ENCODE measurements at regions not wholly inside any gene's neighbourhood (a gene's known extent, or its start where the extent isn't known, plus 50 kb on each side); places are given as distances from the start of the nearest gene placed in this dataset.
A peak's percentile ranks its signal among the peaks of the same experiment; 100 is the strongest.

DNA sequence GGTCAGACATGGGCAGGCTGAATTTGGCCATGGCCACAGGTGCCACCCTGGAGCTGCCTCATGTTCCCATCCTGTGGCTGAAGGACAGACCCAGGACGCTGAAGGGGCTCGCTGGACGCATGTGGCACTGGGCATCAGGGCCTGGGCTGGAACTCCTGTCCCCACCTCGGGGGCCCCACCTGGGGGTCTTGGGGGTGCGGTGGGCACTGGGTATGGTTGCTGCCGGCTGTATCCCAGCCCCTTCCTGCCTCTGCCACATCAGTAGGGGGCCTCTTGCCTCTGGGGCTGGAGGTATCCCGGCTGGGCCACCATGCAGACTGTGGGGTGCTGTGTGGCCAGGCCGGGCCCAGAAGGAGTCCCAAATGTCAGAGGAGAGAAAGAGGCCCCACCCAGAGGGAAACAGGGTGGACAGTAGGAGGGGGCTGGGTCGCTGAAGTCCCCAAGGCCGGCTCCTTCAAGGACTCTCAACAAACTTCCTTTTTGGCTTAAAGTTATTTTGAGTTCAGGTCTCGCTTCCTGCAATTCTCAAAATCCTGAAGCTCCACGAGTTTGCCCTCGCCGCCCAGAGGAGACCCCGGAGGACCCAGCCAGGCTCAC, 78.7 kb downstream of the SIK1 start:
- DNase-seq: no peak

DNA sequence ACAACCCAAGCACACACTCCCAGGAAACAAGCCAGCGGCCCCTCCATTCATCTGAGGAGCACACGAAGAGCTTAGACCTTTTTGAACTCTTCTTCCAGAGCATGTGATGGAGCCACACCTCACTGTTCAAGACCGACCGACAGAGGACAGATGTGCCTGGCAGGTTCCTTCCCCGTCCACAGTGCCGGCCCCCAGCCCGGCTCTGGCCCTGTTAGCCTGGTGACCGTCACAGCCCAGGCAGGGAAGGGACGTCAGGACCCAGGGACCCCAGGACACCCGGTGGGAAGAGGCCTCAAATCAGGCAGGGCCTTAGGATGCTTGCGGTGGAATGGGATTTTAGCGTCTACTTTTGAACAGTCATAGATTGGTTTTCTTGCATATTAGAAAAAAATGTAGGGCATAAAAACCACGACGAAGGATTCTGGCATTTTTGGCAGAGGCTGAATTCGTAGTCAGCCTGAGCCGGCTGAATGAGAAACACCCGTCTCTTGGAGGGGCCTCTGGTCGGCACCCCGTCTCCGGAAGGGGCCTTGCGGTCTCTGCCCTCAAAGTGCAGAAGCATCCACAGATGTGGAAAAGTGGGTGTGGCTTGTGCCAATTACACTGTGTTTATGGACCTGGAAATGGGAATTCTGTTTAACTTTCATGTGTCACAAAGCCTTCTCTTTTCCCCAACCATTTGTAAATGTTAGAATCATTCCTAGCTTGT, 79.3 kb downstream of the SIK1 start:
- no peak for DNase-seq

DNA sequence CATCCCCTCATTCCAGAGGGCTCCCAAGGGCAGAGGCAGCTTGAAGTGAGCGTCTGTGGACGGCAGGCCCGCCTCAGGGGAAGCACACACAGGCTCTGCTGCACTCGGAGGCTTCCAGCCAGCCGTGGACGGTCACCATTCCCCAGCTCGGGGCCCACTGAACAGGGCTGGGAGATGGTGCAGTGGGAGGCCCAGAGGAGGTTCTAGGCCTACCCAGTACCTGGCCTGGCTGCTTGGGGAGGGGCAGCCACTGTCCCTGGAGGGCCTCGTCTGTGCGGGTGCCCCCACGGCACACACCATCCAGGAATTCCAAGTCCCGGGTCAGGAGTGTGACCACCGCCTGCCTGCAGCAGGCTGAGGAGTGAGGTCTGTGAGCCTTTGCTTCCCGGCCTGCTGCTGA, 80.4 kb downstream of the SIK1 start:
- no peak for DNase-seq

DNA sequence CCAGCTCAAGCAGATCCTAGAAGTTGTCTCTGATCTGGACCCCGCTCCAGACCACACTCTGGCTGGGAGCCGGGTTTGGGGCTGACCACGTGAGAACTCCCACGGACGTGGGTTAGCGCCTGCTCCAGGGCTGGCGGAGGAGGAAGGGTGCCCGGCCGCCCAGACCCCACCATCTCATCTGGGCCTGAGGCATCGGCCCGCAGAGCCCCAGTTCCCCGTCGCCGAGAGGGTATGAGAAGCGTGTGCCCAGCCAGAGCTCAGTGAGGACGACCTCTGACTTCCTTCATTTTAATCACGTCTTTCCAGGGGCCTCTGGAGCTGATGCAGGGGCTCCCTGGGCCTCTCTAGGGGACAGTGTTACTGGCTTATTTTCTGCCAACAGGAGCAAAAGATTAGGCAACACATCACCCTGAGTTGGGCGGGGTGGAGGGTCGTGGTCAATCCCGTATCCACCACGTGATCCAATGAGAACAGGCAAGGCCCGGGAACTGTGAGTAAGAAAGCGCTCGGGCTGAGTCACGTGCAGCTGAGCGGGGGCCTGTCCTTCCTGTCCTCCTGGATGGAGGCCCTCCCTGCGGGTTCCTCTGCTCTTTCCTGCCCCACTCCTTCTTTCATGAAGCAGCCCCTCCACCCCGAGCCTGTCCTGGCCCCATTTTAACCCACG, 81.1 kb downstream of the SIK1 start:
- peak; percentile 17 to 69 for DNase-seq

DNA sequence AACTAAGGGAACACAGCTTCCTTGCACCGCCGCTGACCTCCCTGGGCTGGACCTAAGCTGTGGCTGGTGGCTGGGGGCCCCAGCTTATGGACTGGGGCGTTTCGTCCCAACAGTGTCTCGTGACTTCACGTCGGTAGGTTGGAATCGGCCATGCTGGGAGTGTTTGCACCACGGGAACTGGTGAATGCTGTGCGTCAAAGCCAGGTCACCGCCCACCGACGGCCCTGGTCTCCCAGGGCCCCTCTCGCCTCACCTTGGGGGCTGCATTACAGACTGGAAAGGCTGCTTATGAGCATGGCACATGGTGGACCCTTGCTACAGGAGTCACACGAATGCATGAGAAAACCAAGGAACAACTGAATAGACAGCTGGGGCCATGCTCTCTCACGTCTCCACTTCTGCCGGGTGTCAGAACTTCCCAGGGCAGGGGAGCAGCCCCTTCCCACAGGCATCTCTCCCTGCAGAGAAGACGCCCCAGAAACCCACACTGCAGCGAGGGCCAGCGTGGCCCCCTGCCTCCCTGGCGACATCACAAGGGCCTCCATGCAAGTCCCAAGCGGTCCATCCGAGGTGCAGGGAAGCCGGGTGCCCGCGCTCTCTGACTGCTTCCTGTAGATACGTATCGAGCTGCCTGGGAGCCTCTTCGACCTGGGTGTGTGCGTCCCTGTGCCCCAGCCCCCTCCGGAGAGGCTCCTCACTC, 81.7 kb downstream of the SIK1 start:
- DNase-seq: no peak

DNA sequence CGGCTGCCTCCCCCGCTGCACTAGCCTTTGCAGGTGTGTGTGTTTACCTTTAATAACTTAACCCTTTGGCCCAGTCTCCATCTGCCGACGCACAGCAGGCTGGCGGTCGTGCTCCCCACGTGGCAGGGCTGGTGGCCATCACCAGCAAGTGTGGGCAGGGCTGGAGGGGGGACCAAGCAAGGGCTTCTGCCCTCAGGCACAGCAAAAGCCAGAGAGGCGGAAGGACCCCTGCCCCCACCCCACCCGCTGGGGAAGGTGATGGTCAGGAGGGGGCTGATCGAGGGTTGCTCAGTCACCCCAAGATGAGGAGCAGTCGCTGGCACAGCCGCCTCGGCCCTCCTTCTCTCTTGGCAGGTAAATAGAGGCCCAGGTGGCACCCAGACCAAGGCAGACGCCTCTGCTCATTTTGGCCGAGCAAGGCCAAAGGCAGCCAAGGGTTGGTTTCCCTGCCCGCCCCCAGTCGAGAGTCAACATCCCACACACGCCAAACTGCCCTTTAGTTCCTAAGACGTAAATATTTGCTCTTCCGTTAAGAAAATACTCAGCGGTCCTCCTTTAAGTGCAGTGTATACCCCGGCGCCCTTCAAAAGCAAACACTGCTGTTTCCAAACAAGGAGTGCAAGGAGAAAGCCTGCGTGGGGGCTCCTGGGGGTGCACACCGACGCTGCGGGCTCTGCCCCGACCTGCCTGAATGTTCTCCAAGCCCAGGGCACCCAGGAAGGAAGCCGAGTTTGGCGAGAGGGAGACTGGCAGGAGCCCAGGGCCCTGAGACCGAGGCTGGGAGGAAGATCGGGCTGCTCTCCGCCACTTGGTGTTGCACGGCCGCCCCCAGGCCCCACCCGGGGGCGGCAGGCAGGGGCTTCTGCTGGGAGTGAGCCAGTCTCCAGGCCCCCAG, 82.7 kb downstream of the SIK1 start:
- DNase-seq: no peak

DNA sequence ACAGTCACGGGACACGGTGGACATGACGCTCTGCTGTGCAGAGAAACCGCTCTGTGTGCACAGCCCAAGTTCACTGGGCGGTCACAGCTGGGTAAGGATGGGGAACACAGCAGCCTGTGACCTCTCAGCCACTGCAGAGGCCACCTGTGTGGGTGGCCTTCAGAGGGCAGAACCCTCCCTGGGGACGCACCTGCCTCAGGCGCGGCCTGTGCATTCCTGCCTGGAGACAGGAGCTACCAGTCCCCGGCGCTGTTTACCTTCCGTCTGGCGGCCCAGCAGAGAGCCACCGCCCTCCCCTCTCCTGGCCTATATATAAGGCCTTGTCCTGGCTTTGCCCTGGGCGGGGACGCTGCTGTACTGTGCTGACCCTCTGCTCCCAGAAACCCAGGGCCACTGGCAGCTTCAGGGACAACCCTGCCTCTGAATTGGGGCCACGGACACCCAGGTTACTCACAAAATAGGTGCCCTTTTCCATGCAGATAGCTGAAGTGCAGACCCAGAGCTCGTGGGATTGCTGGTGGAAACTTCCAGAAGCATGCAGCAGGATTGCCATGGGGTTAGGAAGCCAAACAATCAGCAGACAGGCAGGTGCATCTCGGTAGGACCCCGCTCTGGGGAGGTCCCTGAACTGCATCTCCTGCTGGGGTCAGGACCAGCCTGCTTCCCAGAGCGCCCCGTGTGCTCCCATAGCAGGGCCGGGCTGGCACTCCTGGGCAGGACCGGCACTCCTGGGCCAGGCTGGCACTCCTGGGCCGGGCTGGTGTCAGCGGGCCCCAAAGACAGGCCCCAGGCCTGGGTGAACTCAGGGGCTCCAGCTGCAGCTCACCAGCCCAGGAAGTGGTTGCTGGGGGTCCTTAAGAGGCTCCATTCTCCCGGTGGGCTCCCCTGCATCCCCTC, 83.6 kb downstream of the SIK1 start:
- DNase-seq: no peak

DNA sequence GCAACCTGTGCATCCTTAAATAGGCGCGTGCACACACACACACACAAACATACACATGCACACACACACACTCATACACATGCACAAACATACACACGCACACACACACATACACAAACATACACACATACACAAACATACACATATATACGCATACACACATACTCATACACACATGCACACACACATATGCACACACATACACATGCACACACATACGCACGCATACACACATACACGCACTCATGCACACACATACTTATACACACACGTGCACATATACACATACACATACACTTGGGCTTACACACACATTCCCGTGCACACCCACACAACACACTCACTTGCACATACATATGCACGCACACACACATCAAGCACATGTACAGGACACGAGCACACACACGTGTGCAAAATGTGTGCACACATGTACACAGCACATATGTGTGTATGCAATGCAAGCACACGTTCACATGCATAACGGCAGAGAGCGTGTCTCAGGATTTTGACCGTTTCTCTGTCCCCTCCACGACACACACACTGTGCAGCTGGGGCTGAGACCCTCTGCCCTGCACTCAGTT, 84.5 kb downstream of the SIK1 start:
- no peak for DNase-seq

DNA sequence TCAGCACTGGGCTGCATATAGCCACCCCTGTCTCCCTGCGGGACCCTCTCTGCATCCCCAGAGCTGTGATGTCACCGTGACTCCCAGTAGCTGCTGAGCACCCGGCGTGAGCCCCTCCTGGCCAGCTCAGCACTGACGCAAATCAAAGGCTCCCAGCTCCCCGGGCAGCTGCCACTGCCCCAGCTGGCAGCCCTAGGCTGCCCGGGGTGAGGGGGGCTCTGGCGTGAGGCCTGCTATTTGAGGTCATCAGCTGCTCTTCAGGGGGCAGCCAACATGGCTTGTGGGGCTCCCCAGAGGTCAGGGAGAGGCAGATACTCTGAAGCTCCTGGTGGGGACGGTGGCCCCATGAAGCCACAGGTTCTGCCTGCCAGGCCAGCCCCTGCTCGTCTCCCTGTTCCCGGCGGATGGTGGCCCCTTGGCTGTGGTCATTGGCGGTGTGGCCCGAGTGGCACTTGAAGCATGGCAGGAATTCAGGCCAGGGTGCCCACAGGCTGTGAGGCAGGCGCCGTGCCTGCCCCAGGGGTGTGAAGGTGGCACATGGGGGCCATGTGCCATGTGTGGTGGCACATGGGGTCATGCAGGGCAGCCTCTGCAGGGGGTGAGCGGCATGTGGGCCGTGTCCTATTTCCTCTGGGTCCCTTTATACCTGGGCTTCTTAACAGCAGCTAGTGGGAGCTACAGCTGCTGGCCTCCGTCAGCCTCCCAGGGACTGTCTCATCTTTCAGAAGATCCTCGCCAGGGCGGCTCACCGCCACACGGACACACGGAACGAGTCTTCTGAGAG, 85.4 kb downstream of the SIK1 start:
- no peak for DNase-seq

DNA sequence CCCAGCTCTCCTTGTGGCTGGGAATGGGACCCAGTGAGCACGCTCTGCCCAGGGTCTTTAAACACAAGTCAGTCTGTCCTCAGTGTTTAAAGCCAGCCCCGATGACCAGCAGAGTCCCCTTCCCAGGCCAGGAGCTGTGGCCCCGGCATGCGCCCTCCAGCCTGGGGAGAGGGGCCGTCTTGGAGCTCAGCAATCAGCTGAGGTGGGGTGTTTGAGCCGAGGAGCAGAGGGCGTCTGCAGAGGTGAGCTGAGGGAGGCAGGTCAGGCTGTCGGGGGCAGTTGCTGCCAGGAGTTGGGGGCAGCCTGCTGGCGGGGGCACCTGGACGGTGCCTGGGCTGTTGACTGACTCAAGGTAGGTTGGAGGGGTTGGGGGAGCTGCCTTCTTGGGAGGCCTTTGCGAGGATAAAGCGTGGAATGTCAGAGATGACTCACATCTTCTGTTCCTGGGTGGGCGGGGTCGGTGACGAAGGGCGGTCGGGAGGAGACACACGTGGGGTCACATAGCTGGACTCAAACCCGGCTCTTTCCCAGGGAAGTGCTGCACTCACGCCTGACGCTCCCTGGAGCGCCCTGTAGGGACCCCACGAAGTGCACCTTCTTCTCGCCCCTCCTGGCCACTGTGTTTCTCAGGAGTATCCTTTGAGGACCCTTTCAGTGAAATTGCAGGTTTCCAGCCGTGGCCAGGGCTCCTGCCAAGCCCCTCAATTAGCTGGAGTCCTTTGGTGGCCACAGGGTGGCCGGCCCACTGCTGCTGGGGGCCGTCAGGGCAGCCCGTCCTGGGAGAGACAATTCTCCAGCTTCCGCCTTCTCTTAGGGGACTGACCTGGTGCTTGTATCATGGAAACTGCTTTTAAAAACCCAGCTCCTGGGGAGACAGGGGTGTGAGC, 86.2 kb downstream of the SIK1 start:
- no peak for DNase-seq

DNA sequence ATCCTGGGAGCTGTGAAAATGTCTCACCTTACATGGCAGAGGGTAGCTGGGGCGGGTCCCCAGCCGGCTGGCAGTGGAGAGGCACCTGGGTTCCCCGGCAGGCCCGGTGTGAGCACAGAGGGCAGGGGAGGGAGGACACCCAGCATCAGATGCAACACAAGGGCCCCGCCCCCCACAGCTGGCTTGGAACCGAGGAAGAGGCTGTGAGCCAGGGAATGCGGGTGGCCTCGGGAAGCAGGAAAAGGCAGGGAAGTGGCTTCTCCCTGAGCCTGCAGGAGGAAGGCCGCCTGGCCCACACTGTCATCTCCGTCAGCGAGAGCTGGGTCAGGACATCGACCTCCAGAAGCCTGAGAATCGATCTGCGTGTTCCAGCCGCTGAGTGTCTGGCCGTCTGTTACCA, 87.3 kb downstream of the SIK1 start:
- no peak for DNase-seq

DNA sequence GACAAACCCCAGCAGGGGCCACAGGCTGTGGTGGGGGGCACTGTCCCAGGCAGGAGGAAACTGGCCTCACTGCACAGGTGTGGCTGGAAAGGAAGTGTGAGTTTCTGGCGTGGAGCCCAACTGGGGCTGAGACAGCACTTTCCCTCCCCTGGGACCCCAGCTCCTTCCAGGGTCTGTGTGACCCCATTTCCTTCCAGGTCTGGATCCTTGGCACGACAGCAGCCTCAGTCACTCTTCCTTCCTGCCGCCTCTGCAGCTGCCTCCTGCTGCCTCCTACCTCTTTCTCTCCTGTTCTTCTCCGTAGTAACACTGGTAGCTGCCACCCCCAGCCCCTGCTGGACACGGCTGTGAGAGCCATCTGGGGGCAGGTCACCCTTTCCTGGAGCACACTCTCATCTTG, 88.0 kb downstream of the SIK1 start:
- no peak for DNase-seq

DNA sequence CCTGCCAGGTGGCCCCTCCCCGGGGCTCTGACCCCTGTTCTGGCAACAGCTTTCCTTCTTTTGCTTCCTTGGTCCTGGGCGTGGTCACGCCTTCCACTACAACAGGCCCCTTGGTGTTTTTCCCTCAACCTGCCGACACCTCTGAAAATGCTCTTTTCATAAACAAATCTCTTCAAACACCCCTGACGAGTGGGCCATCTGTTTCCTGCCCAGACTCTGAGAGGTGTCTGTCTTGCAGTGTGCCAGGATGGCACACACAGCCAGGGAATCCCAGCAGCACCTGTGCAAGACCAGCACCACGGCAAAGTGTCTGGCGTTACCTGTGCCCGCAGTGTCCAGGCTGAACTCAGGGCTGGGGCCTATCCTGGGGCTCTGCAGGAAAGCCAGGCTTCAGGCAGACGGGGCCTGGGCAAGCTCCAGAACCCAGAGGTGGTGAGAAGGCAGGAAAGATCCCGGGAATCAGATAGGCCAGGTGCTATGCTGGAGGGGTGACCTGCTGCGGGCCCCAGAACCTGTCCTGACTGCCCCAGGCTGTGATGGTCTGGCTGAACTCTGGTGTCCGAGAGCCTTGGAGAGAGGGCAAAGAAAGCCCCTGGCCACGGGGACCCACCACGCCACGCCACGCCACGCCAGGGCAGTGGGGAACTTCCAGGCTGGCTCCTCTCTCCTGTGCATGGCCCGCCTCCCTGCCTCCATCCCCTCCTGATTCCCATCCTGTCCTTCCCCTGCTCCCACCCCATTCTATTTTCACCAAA, 88.9 kb downstream of the SIK1 start:
- DNase-seq: no peak

DNA sequence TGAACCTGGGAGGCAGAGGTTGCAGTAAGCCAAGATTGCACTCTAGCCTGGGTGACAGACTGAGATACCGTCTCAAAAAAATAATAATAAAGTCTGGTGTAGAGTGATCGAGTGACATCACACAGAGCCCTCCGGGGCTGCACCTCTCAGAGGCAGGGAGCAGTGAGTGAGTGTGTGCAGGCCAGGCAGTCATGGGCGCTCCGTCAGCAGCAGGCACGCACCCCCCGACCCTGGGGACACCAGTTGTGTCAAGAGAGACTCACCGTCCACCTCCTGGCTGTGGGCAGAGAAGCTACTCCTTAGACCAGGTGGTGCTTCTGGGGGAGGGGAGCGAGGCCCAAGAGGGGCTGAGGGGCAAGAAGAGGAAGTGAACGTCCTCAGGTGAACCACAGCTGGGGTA, 91.8 kb downstream of the SIK1 start:
- no peak for DNase-seq

DNA sequence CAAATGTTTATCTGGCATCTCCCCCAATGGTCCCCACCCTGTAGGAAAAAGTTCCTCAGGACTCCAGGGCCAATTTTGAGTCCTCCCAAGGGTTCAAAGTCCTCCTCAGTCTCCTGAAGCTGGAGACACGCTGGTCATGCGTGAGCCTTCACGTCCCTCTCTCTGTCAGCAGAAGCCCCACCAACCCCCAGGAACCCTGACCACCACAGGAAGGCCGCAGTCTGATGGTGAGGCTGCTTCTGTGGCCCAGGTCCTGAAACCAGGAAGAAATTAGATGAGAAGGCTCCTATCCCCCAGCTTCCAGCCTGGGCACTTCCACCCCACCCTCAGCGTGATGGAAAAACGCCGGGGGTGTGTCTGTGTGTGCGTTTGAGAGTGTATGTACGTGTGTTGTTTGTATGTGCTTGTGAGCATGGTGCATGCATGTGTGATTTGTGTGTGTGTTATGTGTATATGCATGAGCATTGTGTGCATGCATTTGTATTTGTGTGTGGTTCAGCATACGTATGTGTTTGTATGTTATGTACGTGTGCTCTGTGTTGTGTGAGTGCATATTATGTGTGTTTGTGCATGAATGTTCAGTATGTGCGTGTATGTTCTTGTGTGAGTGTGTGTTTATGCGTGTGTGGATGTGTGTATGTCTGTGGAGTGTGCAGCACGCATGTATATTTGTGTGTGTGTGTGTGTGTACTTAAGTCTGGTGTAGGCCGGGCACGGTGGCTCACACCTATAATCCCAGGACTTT, 92.5 kb downstream of the SIK1 start:
- no peak for DNase-seq

DNA sequence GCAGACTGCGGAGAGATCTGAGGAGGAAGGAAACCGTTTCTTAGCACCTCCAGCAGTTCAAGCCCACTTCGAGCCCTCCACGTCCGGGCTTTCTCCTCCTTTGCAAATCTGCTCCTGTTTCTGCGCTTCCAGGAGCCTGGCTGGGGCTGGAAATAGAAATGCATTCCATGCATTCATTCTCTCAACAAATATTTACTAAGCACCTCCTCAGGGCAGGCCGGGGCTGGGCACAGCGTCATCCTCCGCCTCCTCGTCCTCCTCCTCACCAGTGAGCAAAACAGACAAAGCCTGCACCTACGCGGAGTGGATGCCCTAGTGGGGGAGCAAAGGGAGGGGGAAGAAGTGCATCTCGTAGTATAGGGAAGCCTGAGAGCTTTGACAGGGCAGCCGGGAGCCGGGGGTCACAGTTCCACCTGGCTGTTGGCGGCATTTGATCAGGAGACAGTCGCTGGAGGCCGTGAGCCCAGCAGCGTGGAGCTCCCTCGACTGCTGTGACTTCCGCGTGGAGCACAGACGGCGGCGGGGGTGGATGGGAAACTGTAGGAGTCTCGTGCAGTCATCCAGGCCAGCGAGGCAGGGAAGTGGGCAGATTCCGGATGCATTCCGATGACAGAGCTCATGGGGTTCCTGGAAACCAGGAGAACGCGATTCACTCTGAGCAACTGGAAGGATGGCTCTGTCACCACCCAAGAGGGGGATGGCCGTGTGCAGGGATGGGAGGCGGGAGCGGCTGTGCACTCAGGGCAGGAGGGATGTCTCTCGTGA, 93.5 kb downstream of the SIK1 start:
- DNase-seq: no peak

DNA sequence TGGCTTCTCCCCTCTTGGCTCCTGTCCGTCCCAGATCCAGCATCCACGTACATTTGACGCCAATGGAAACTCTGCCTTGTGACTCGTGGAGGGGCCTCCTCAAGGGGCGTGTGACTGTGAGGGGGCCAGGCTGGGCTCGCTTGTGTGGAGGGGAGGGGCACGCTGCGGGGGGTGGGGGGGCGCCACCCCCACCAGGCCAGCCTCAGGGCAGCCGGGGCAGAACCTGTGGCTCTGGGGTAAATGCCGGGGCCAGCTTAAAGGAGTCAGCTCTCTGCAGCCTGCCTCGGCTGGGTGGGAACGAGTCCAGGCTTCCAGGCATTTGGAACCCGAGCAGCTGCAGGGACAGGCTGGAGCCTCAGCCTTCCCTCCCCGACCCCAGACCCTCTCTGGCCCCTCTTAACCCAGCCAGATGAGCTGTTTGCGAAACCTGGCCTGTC, 94.1 kb downstream of the SIK1 start:
- no peak for DNase-seq

Measured in CD4-positive, alpha-beta T cell treated with Interleukin-1 beta for 1 hour (primary cell).